CD8-positive, alpha-beta memory T cell (primary cell): ENCODE measurements at regions not wholly inside any gene's neighbourhood (a gene's known extent, or its start where the extent isn't known, plus 50 kb on each side); places are given as distances from the start of the nearest gene placed in this dataset.

ENCODE experiments used
- CTCF ChIA-PET: fragments of 350-600 bp; sonication (Branson Sonifier 250); formaldehyde crosslinking; loops from one replicate; lab custom pipeline; 2021; ENCODE audit warnings: antibody characterized with exemption; lab: Charles Lee
- POLR2A ChIA-PET: fragments of 350-600 bp; sonication (Branson Sonifier 250); formaldehyde crosslinking; loops from one replicate; lab custom pipeline; 2021; ENCODE audit warnings: antibody characterized with exemption; lab: Charles Lee
- DNase-seq, 5 donors: peaks; one replicate each; pipeline versions ENCODE4 v3.0.0 to v3.0.0-alpha.2; 2020 to 2022; ENCODE audit warnings: mixed read lengths in 1 of 5
- H3K27ac ChIP-seq: one replicate; pipeline ENCODE4 v1.7.0; 2013; ENCODE audit warnings: low read depth, mild to moderate bottlenecking, low read length, moderate library complexity
- H3K27me3 ChIP-seq: 2 replicates; pipeline ENCODE4 v1.7.0; 2013; ENCODE audit warnings: low read length, mild to moderate bottlenecking; ENCODE audit not compliant: insufficient read depth, poor library complexity, severe bottlenecking
- H3K36me3 ChIP-seq: 2 replicates; pipeline ENCODE4 v1.7.0; 2013; ENCODE audit warnings: mild to moderate bottlenecking, low read length, moderate library complexity; ENCODE audit not compliant: insufficient read depth
- H3K4me1 ChIP-seq: 2 replicates; pipeline ENCODE4 v1.7.0; 2013; ENCODE audit warnings: mild to moderate bottlenecking, low read length, moderate library complexity; ENCODE audit not compliant: insufficient read depth
- H3K4me3 ChIP-seq: 2 replicates; pipeline ENCODE4 v1.7.0; 2013; ENCODE audit warnings: mild to moderate bottlenecking, low read length
- H3K9me3 ChIP-seq: 2 replicates; pipeline ENCODE4 v1.7.0; 2013; ENCODE audit warnings: mild to moderate bottlenecking, low read length
- H3K27ac Mint-ChIP-seq, 8 donors: one replicate each; pipeline ENCODE4 v1.8.0; 2020 to 2021; ENCODE audit warnings: mixed read lengths in 8 of 8, mild to moderate bottlenecking in 6 of 8, inconsistent platforms in 3 of 8, moderate library complexity in 3 of 8
- H3K27me3 Mint-ChIP-seq, 2 donors: one replicate each; pipeline ENCODE4 v1.8.0; 2020 to 2021; ENCODE audit warnings: mixed read lengths in 2 of 2, mild to moderate bottlenecking in 1 of 2, moderate library complexity in 1 of 2
- H3K36me3 Mint-ChIP-seq, 3 donors: one replicate each; pipeline ENCODE4 v1.8.0; 2020 to 2021; ENCODE audit warnings: mixed read lengths in 3 of 3, inconsistent platforms in 1 of 3, mild to moderate bottlenecking in 1 of 3
- H3K4me1 Mint-ChIP-seq, 3 donors: one replicate each; pipeline ENCODE4 v1.8.0; 2020 to 2021; ENCODE audit warnings: mixed read lengths in 3 of 3, inconsistent platforms in 1 of 3, mild to moderate bottlenecking in 1 of 3
- H3K4me3 Mint-ChIP-seq, 7 donors: one replicate each; pipeline ENCODE4 v1.8.0; 2020 to 2021; ENCODE audit warnings: mixed read lengths in 7 of 7, mild to moderate bottlenecking in 6 of 7, moderate library complexity in 4 of 7, inconsistent platforms in 2 of 7
- H3K9me3 Mint-ChIP-seq, 5 donors: one replicate each; pipeline ENCODE4 v1.8.0; 2020 to 2022; ENCODE audit warnings: mixed read lengths in 5 of 5, mild to moderate bottlenecking in 3 of 5, moderate library complexity in 2 of 5, inconsistent platforms in 1 of 5

GRCh38 chr2:106041150-106041549 lies 153.0 kb downstream of the UXS1 start:
- POLR2A ChIA-PET, result interaction anchor here (0.7 kb wide), 1 partner anchor 33 kb away, joined by 3 read pairs; no protein-coding TSS in a partner anchor
- Mint-ChIP-seq H3K9me3 (no peaks in the 10 kb centered on the region), H3K4me3 (no peak overlapping the region)

DNA sequence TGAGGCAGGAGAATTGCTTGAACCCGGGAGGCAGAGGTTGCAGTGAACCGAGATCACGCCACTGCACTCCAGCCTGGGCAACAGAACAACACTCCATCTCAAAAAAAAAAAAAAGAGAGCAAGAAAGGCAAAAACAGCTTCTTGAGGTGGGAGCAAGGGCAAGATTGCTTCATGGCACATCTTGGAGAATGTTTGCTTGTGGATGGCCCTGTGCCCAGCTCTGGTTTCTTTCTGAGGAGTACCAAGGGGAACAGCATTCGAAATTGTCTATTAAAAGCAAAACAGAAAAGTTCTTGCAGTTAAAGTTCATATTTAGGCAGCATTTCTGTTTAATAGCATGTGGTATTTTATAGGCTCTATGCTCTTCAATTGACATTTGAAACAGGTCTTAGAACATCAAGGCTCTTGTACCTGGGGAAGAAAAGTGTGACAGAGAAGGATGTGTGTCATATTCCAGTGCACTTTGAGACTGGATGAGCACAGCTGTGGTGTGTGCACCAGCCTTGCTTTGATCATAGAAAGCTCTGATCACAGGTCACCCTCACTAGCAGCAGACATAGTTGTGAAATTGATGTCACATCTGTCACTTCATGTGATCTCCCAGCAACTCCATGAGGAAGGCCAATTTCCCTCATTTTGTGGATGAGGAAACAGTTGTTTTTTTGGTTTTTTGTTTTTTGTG lies 154.3 kb downstream of the UXS1 start:
- H3K9me3 ChIP-seq, result no peaks in the 10 kb centered on the region
- no peaks in the 10 kb centered on the region for H3K4me1 ChIP-seq
- Mint-ChIP-seq H3K36me3 (peaks cover 0 to 1% (median 0%) of the 10 kb centered on the region in 3 donors), H3K4me1 (peaks cover 7 to 12% (median 10%) of the 10 kb centered on the region in 3 donors), H3K9me3 (no peaks in the 10 kb centered on the region), H3K4me3 (no peak overlapping the region), H3K27ac (peak overlapping the region in 1 of 8 donors; percentile 51), H3K27me3 (no peaks in the 10 kb centered on the region)
- ChIA-PET CTCF (interaction anchor here (1.1 kb wide), 1 partner anchor 16 kb away, joined by 3 read pairs; no protein-coding TSS in a partner anchor), POLR2A (no interaction called here)
- H3K27ac ChIP-seq, result no peak overlapping the region
- no peaks in the 10 kb centered on the region for H3K27me3 ChIP-seq
- no peak overlapping the region for H3K4me3 ChIP-seq
- no peak for DNase-seq
- no peaks in the 10 kb centered on the region for H3K36me3 ChIP-seq

More at GRCh38 chr2:106041150-106041549, 153.0 kb downstream of the UXS1 start:
- no peak for DNase-seq
- no peaks in the 10 kb centered on the region for H3K27me3 ChIP-seq
- H3K9me3 ChIP-seq, result no peaks in the 10 kb centered on the region
- peaks cover 7 to 12% (median 10%) of the 10 kb centered on the region in 3 donors for H3K4me1 Mint-ChIP-seq
- no peak overlapping the region for H3K27ac Mint-ChIP-seq
- no peaks in the 10 kb centered on the region for H3K4me1 ChIP-seq
- H3K4me3 ChIP-seq, result no peak overlapping the region
- CTCF ChIA-PET, result interaction anchor here (0.9 to 1.3 kb wide), 2 partner anchors 10 to 12 kb away, joined by 3 read pairs; no protein-coding TSS in a partner anchor
- no peaks in the 10 kb centered on the region for H3K36me3 ChIP-seq
- no peak overlapping the region for H3K27ac ChIP-seq
- no peaks in the 10 kb centered on the region for H3K27me3 Mint-ChIP-seq
- peaks cover 0 to 1% (median 0%) of the 10 kb centered on the region in 3 donors for H3K36me3 Mint-ChIP-seq

GRCh38 chr2:106038601-106039375 lies 155.3 kb downstream of the UXS1 start:
- POLR2A ChIA-PET, result no interaction called here
- peak overlapping the region in 2 of 8 donors; percentile 1 to 30 for H3K27ac Mint-ChIP-seq
- H3K27me3 Mint-ChIP-seq, result peaks cover 0 to 1% of the 10 kb centered on the region in 2 donors
- H3K36me3 Mint-ChIP-seq, result peaks cover 0 to 1% (median 0%) of the 10 kb centered on the region in 3 donors
- no peaks in the 10 kb centered on the region for H3K4me1 ChIP-seq
- H3K27ac ChIP-seq, result no peak overlapping the region
- H3K4me3 ChIP-seq, result no peak overlapping the region
- no peak for DNase-seq
- no peaks in the 10 kb centered on the region for H3K9me3 Mint-ChIP-seq
- no peaks in the 10 kb centered on the region for H3K9me3 ChIP-seq
- no peak overlapping the region for H3K4me3 Mint-ChIP-seq
- CTCF ChIA-PET, result interaction anchor here (1.1 kb wide), 1 partner anchor 15 kb away, joined by 3 read pairs; no protein-coding TSS in a partner anchor
- peaks cover 7 to 12% (median 10%) of the 10 kb centered on the region in 3 donors for H3K4me1 Mint-ChIP-seq
- no peaks in the 10 kb centered on the region for H3K27me3 ChIP-seq
- H3K36me3 ChIP-seq, result no peaks in the 10 kb centered on the region

- POLR2A ChIA-PET, result no interaction called here
- H3K9me3 ChIP-seq, result no peaks in the 10 kb centered on the region
- no peak for DNase-seq
- H3K27me3 ChIP-seq, result no peaks in the 10 kb centered on the region
- no peak overlapping the region for H3K4me3 ChIP-seq
- CTCF ChIA-PET, result interaction anchor here (0.9 kb wide), 1 partner anchor 67 kb away, joined by 3 read pairs; no protein-coding TSS in a partner anchor
- Mint-ChIP-seq H3K27me3 (peaks cover 0 to 1% of the 10 kb centered on the region in 2 donors), H3K9me3 (no peaks in the 10 kb centered on the region), H3K27ac (peak overlapping the region in 2 of 8 donors; percentile 3 to 27), H3K4me3 (no peak overlapping the region), H3K36me3 (peaks cover 0 to 2% (median 1%) of the 10 kb centered on the region in 3 donors), H3K4me1 (peaks cover 7 to 12% (median 10%) of the 10 kb centered on the region in 3 donors)
- no peaks in the 10 kb centered on the region for H3K4me1 ChIP-seq
- no peak overlapping the region for H3K27ac ChIP-seq
- H3K36me3 ChIP-seq, result no peaks in the 10 kb centered on the region
Observed at GRCh38 chr2:106037932-106038331, 156.2 kb downstream of the UXS1 start.

DNA sequence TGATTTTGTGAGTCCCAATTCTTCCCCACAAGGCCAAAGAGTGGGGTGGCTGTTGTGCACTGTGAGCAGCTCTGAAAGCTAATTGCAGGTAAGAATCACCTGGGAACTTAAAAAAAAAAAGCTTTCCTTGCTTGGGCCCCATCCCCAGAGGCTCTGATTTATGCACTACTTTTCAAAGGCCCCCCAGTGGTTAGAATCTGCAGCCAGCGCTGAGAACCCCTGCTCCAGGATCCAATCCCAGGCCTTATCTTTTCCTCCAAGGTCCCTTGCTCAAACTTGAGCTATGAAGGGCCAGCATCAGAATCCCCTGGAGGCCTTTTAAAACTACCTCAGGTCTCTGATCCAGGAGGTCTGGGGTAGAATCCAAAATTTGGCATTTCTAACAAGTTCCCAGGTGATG lies 156.8 kb downstream of the UXS1 start:
- Mint-ChIP-seq H3K27ac (no peak overlapping the region), H3K4me1 (peaks cover 7 to 12% (median 10%) of the 10 kb centered on the region in 3 donors), H3K36me3 (peaks cover 0 to 5% (median 1%) of the 10 kb centered on the region in 3 donors), H3K4me3 (no peak overlapping the region), H3K9me3 (no peaks in the 10 kb centered on the region), H3K27me3 (peaks cover 0 to 1% of the 10 kb centered on the region in 2 donors)
- H3K4me3 ChIP-seq, result no peak overlapping the region
- no peaks in the 10 kb centered on the region for H3K36me3 ChIP-seq
- ChIA-PET POLR2A (no interaction called here), CTCF (interaction anchor here (0.9 kb wide), 1 partner anchor 68 kb away, joined by 3 read pairs; no protein-coding TSS in a partner anchor)
- no peaks in the 10 kb centered on the region for H3K27me3 ChIP-seq
- no peaks in the 10 kb centered on the region for H3K4me1 ChIP-seq
- no peaks in the 10 kb centered on the region for H3K9me3 ChIP-seq
- DNase-seq, result no peak
- H3K27ac ChIP-seq, result no peak overlapping the region

- peaks cover 0 to 5% (median 1%) of the 10 kb centered on the region in 3 donors for H3K36me3 Mint-ChIP-seq
- peaks cover 0 to 2% of the 10 kb centered on the region in 2 donors for H3K27me3 Mint-ChIP-seq
- ChIA-PET CTCF (no interaction called here), POLR2A (no interaction called here)
- no peaks in the 10 kb centered on the region for H3K9me3 ChIP-seq
- H3K36me3 ChIP-seq, result no peaks in the 10 kb centered on the region
- H3K4me3 ChIP-seq, result no peak overlapping the region
- no peaks in the 10 kb centered on the region for H3K4me1 ChIP-seq
- no peak for DNase-seq
- H3K4me3 Mint-ChIP-seq, result no peak overlapping the region
- no peaks in the 10 kb centered on the region for H3K9me3 Mint-ChIP-seq
- no peak overlapping the region for H3K27ac Mint-ChIP-seq
- no peaks in the 10 kb centered on the region for H3K27me3 ChIP-seq
- no peak overlapping the region for H3K27ac ChIP-seq
- H3K4me1 Mint-ChIP-seq, result peaks cover 10 to 14% (median 10%) of the 10 kb centered on the region in 3 donors
Observed at GRCh38 chr2:106034325-106034724, 159.8 kb downstream of the UXS1 start.

- Mint-ChIP-seq H3K4me1 (peaks cover 12 to 17% (median 16%) of the 10 kb centered on the region in 3 donors), H3K27me3 (peaks cover 0 to 4% of the 10 kb centered on the region in 2 donors), H3K36me3 (peaks cover 0 to 5% (median 1%) of the 10 kb centered on the region in 3 donors), H3K4me3 (no peak overlapping the region), H3K27ac (no peak overlapping the region), H3K9me3 (no peaks in the 10 kb centered on the region)
- CTCF ChIA-PET, result no interaction called here
- Histone ChIP-seq H3K36me3 (no peaks in the 10 kb centered on the region), H3K4me3 (no peak overlapping the region), H3K9me3 (no peaks in the 10 kb centered on the region), H3K4me1 (peaks cover 6% of the 10 kb centered on the region), H3K27ac (no peak overlapping the region), H3K27me3 (no peaks in the 10 kb centered on the region)
- POLR2A ChIA-PET, result no interaction called here
- DNase-seq, result no peak
Observed at GRCh38 chr2:106032676-106033075, 161.4 kb downstream of the UXS1 start.
